HepG2 (cell line): ENCODE measurements at regions not wholly inside any gene's neighbourhood (a gene's known extent, or its start where the extent isn't known, plus 50 kb on each side); places are given as distances from the start of the nearest gene placed in this dataset.

Source experiments
- ATAC-seq: fragments of 200-7000 bp; cut with Tn5 transposase; 3 replicates; pipeline ENCODE4 v1.9.1; 2020; ENCODE audit warnings: mild to moderate bottlenecking, moderate library complexity
- BruUV-seq: library from RNA; stranded (reverse); fragments of 400-500 nt; replicated peaks from 2 replicates; lab custom pipeline; 2021; lab: Mats Ljungman, UMichigan
- CTCF ChIA-PET: fragments of 300-600 bp; formaldehyde crosslinking; extraction: SDS; loops from one replicate; lab custom pipeline; 2021; ENCODE audit warnings: low total read pairs, inconsistent platforms, low intra/inter-chr PET ratio; lab: Yijun Ruan, JAX
- POLR2A ChIA-PET: fragments of 350-600 bp; sonication (Branson Sonifier 250); formaldehyde crosslinking; loops from one replicate; lab custom pipeline; 2020; ENCODE audit warnings: antibody characterized with exemption, inconsistent platforms; lab: Yijun Ruan, JAX
- DNase-seq: peaks from one replicate; pipeline ENCODE4 v3.0.0-alpha.2; 2015; ENCODE audit warnings: low spot score
- FAIRE-seq: peaks from 3 replicates; lab custom pipeline; 2011; peaks lifted over from hg19 to GRCh38; lab: Jason Lieb, UNC
- H2AFZ ChIP-seq: one replicate; pipeline ENCODE4 v1.6.1; 2011; ENCODE audit warnings: low read length, inconsistent platforms
- H3K27ac ChIP-seq: fragments of 300-600 bp; 3 replicates; pipeline ENCODE4 v1.8.0; 2011; ENCODE audit warnings: mixed run types, mild to moderate bottlenecking, mixed read lengths, low read length, inconsistent platforms; ENCODE audit not compliant: insufficient read depth; ENCODE audit errors: extremely low read length
- H3K27me3 ChIP-seq, 2 experiments: fragments of 200-600 bp in 1 of 2; 2 replicates in 1 of 2; 3 replicates in 1 of 2; pipeline versions ENCODE4 v1.6.0 to v1.8.0; 2011; ENCODE audit warnings: low read length in 2 of 2, mild to moderate bottlenecking in 2 of 2, moderate library complexity in 2 of 2, inconsistent platforms in 1 of 2; ENCODE audit not compliant: insufficient read depth in 2 of 2, control insufficient read depth in 1 of 2
- H3K36me3 ChIP-seq, 2 experiments: fragments of 200-600 bp in 1 of 2; replicated peaks in 1 of 2; 2 replicates in 1 of 2; 3 replicates in 1 of 2; pipeline versions ENCODE4 v1.5.1 to v1.8.0; 2011; ENCODE audit warnings: low read length in 2 of 2, inconsistent platforms in 1 of 2; ENCODE audit not compliant: insufficient read depth in 2 of 2, control insufficient read depth in 1 of 2
- H3K4me1 ChIP-seq: 2 replicates; pipeline ENCODE4 v1.5.1; 2012; ENCODE audit warnings: low read length, inconsistent platforms; ENCODE audit not compliant: insufficient read depth
- H3K4me2 ChIP-seq: 2 replicates; pipeline ENCODE4 v1.6.0; 2011; ENCODE audit warnings: low read depth, low read length, inconsistent platforms
- H3K4me3 ChIP-seq, 3 experiments: fragments of 200-600 bp in 1 of 3; sonication (generic), shearing (Covaris generic) in 1 of 3; replicated peaks in 1 of 3; 2 replicates each; pipeline ENCODE4 v1.5.1; 2011 to 2016; ENCODE audit warnings: low read length in 3 of 3, inconsistent platforms in 2 of 3, low read depth in 2 of 3, mild to moderate bottlenecking in 2 of 3, control low read depth in 1 of 3, mixed read lengths in 1 of 3; ENCODE audit not compliant: insufficient read depth in 1 of 3
- H3K79me2 ChIP-seq: one replicate; pipeline ENCODE4 v1.6.1; 2011; ENCODE audit warnings: low read length, inconsistent platforms; ENCODE audit not compliant: insufficient read depth
- H3K9ac ChIP-seq: 2 replicates; pipeline ENCODE4 v1.6.0; 2011; ENCODE audit warnings: mild to moderate bottlenecking, low read depth, low read length, inconsistent platforms; ENCODE audit not compliant: insufficient read depth
- H3K9me3 ChIP-seq: 2 replicates; pipeline ENCODE4 v1.5.1; 2012; ENCODE audit warnings: mild to moderate bottlenecking, low read length
- H4K20me1 ChIP-seq: 2 replicates; pipeline ENCODE4 v1.6.0; 2011; ENCODE audit warnings: inconsistent platforms, mild to moderate bottlenecking, low read length, moderate library complexity; ENCODE audit not compliant: insufficient read depth
- IRX3 ChIP-seq: sonication (generic); formaldehyde crosslinking; IDR thresholded peaks from 2 replicates; pipeline ENCODE4 v1.8.1; 2023; ENCODE audit warnings: mild to moderate bottlenecking, low read depth, missing genetic modification reagents, borderline replicate concordance
- KLF13 ChIP-seq: sonication (generic); formaldehyde crosslinking; IDR thresholded peaks from 2 replicates; pipeline ENCODE4 v1.4.0; 2020; ENCODE audit warnings: mild to moderate bottlenecking, missing genetic modification reagents
- MAZ ChIP-seq, 2 experiments: sonication (generic) in 1 of 2; formaldehyde crosslinking in 1 of 2; IDR thresholded peaks; 2 replicates each; pipeline versions ENCODE4 v1.5.0 to v1.6.1; 2012 to 2020; ENCODE audit warnings: low read depth in 2 of 2, mild to moderate bottlenecking in 2 of 2, borderline replicate concordance in 1 of 2, improper control_type of control experiment in 1 of 2, low read length in 1 of 2, missing genetic modification reagents in 1 of 2, moderate library complexity in 1 of 2
- NFIB ChIP-seq: sonication (generic); formaldehyde crosslinking; IDR thresholded peaks from 2 replicates; pipeline ENCODE4 v1.9.0; 2021; ENCODE audit warnings: missing genetic modification reagents, mild to moderate bottlenecking, borderline replicate concordance
- NR2F6 ChIP-seq, 2 experiments: IDR thresholded peaks; 2 replicates each; pipeline ENCODE4 v1.6.1; 2016; ENCODE audit warnings: antibody characterized with exemption in 1 of 2, mild to moderate bottlenecking in 1 of 2
- SMARCE1 ChIP-seq: fragments of 450-650 bp; IDR thresholded peaks from 2 replicates; pipeline ENCODE4 v1.6.1; 2017; ENCODE audit warnings: borderline replicate concordance
- SRSF1 ChIP-seq: fragments of 200-400 bp; formaldehyde crosslinking; optimal IDR thresholded peaks from 2 replicates; pipeline ENCODE3; 2017; ENCODE audit warnings: mild to moderate bottlenecking, low read depth, low read length, moderate library complexity
- ZFP41 ChIP-seq: sonication (generic); formaldehyde crosslinking; IDR thresholded peaks from 2 replicates; pipeline ENCODE4 v1.4.0; 2020; ENCODE audit warnings: mild to moderate bottlenecking, missing genetic modification reagents, borderline replicate concordance
- ZIK1 ChIP-seq: sonication (generic); formaldehyde crosslinking; IDR thresholded peaks from 2 replicates; pipeline ENCODE4 v1.5.0; 2020; ENCODE audit warnings: mild to moderate bottlenecking, low read depth, missing genetic modification reagents, borderline replicate concordance
- ZNF138 ChIP-seq: sonication (generic); formaldehyde crosslinking; IDR thresholded peaks from 2 replicates; pipeline ENCODE4 v1.5.0; 2020; ENCODE audit warnings: mild to moderate bottlenecking, low read depth, missing genetic modification reagents
- whole genome bisulfite sequencing: methylation state at CpG from one replicate; pipeline ENCODE4 v1.1.6; 2017; ENCODE audit warnings: low lambda C conversion rate; 5-methylcytosine and 5-hydroxymethylcytosine counted together
- in situ Hi-C: cut with HindIII; loops from 2 replicates; pipeline ENCODE4 v1.10.0; 2017; ENCODE audit warnings: low pct_unique_long_range_greater_than_20kb; ENCODE audit not compliant: extremely low pct_ligation_motif_present
- intact Hi-C: fragments of 100-400 bp; cut with micrococcal nuclease; formaldehyde crosslinking; loops from one replicate; pipeline ENCODE4 v1.10.0; 2022; ENCODE audit not compliant: unreplicated experiment
- TF ChIP-seq, protein P1 (sequence below): sonication (generic); formaldehyde crosslinking; conservative IDR thresholded peaks from 2 replicates; pipeline ENCODE4 v1.5.0; 2020; ENCODE audit warnings: missing genetic modification reagents
- TF ChIP-seq, protein P2 (sequence below): sonication (generic); formaldehyde crosslinking; IDR thresholded peaks from 2 replicates; pipeline ENCODE4 v1.8.0; 2022; ENCODE audit warnings: low read depth, missing genetic modification reagents
- TF ChIP-seq, protein P3 (sequence below): sonication (generic); formaldehyde crosslinking; IDR thresholded peaks from 2 replicates; pipeline ENCODE4 v1.4.0; 2020; ENCODE audit warnings: missing genetic modification reagents
- TF ChIP-seq, protein P4 (sequence below): sonication (generic); formaldehyde crosslinking; IDR thresholded peaks from 2 replicates; pipeline ENCODE4 v1.5.0; 2020; ENCODE audit warnings: missing genetic modification reagents

DNA sequence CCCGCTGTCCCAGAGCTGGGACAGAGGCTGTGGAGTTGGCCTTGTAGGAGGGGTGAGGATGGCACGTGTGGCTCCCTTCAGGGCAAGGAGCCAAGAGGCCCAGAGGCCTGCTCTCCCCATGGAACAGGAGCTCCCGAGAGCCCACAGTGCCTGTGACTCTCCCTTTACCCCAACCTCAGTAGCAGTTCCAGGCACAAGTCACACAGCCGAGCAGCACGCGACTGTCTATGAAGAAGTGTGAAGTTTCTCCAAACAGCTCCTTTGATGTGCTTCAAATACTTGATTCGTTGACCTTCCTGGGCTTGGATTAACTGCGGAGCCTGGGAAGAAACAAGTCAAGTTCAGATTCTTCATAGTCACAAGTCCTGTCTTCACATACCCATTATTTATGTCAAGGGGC is 208.7 kb downstream of the IRX2 start:
- ATAC-seq: no peak
- no peak for FAIRE-seq
- BruUV-seq: no TSS peak

More for the DNA sequence above, 208.7 kb downstream of the IRX2 start:
- Histone ChIP-seq H3K4me1 (no peaks in the 10 kb centered on the region), H3K27ac (no peak overlapping the region), H2AFZ (no peak overlapping the region), H3K79me2 (no peaks in the 10 kb centered on the region), H3K4me3 (no peak overlapping the region), H3K36me3 (no peaks in the 10 kb centered on the region), H4K20me1 (no peaks in the 10 kb centered on the region), H3K4me2 (no peak overlapping the region), H3K9me3 (no peaks in the 10 kb centered on the region), H3K27me3 (peaks cover 0 to 25% of the 10 kb centered on the region in 2 experiments; a peak in 3 of 5 replicates), H3K9ac (no peak overlapping the region)
- intact Hi-C loops: no loop called here
- ChIA-PET POLR2A (no interaction called here), CTCF (no interaction called here)
- no peak for DNase-seq
- WGBS: 27% methylated on average over 2 of the region's 8 CpGs
- in situ Hi-C loops: no loop called here
- TF ChIP-seq IRX3 (CRISPR knock-in tag) (no peak), ZIK1 (CRISPR knock-in tag) (no peak), SMARCE1 (no peak), MAZ (IDR thresholded peaks at IDR 0.05; ENCODE audit: borderline replicate concordance, low read depth, low read length) (no peak), MAZ (CRISPR knock-in tag; IDR thresholded peaks at IDR 0.05; ENCODE audit: low read depth) (no peak), ZNF138 (CRISPR knock-in tag) (no peak), NR2F6 (IDR thresholded peaks at IDR 0.05) (no peak), NR2F6 (CRISPR knock-in tag; IDR thresholded peaks at IDR 0.05) (no peak), SRSF1 (no peak), NFIB (CRISPR knock-in tag) (no peak), ZFP41 (CRISPR knock-in tag) (no peak), KLF13 (no peak)
- TF ChIP-seq, protein P1, sequence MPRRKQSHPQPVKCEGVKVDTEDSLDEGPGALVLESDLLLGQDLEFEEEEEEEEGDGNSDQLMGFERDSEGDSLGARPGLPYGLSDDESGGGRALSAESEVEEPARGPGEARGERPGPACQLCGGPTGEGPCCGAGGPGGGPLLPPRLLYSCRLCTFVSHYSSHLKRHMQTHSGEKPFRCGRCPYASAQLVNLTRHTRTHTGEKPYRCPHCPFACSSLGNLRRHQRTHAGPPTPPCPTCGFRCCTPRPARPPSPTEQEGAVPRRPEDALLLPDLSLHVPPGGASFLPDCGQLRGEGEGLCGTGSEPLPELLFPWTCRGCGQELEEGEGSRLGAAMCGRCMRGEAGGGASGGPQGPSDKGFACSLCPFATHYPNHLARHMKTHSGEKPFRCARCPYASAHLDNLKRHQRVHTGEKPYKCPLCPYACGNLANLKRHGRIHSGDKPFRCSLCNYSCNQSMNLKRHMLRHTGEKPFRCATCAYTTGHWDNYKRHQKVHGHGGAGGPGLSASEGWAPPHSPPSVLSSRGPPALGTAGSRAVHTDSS (CRISPR knock-in tag): no peak
- TF ChIP-seq, protein P2, sequence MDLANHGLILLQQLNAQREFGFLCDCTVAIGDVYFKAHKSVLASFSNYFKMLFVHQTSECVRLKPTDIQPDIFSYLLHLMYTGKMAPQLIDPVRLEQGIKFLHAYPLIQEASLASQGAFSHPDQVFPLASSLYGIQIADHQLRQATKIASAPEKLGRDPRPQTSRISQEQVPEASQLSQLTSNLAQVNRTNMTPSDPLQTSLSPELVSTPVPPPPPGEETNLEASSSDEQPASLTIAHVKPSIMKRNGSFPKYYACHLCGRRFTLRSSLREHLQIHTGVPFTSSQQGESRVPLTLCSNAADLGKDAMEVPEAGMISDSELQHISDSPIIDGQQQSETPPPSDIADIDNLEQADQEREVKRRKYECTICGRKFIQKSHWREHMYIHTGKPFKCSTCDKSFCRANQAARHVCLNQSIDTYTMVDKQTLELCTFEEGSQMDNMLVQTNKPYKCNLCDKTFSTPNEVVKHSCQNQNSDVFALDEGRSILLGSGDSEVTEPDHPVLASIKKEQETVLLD (CRISPR knock-in tag): no peak
- TF ChIP-seq, protein P3, sequence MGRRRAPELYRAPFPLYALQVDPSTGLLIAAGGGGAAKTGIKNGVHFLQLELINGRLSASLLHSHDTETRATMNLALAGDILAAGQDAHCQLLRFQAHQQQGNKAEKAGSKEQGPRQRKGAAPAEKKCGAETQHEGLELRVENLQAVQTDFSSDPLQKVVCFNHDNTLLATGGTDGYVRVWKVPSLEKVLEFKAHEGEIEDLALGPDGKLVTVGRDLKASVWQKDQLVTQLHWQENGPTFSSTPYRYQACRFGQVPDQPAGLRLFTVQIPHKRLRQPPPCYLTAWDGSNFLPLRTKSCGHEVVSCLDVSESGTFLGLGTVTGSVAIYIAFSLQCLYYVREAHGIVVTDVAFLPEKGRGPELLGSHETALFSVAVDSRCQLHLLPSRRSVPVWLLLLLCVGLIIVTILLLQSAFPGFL (CRISPR knock-in tag): no peak
- TF ChIP-seq, protein P4, sequence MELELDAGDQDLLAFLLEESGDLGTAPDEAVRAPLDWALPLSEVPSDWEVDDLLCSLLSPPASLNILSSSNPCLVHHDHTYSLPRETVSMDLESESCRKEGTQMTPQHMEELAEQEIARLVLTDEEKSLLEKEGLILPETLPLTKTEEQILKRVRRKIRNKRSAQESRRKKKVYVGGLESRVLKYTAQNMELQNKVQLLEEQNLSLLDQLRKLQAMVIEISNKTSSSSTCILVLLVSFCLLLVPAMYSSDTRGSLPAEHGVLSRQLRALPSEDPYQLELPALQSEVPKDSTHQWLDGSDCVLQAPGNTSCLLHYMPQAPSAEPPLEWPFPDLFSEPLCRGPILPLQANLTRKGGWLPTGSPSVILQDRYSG (CRISPR knock-in tag): no peak
